K562 (cell line): ENCODE measurements at regions not wholly inside any gene's neighbourhood (a gene's known extent, or its start where the extent isn't known, plus 50 kb on each side); places are given as distances from the start of the nearest gene placed in this dataset.

ENCODE experiments used
- BRCA1 ChIP-seq, 2 experiments: fragments of 450-650 bp in 1 of 2; sonication (generic) in 1 of 2; formaldehyde crosslinking in 1 of 2; IDR thresholded peaks; 2 replicates each; pipeline versions ENCODE4 v1.5.0 to v1.6.1; 2017 to 2020; ENCODE audit warnings: mild to moderate bottlenecking in 1 of 2, missing genetic modification reagents in 1 of 2
- BRF1 ChIP-seq: IDR thresholded peaks from 3 replicates; pipeline ENCODE4 v1.6.1; 2011; ENCODE audit warnings: borderline replicate concordance, mild to moderate bottlenecking; ENCODE audit not compliant: insufficient read length; ENCODE audit errors: extremely low read depth
- E2F6 ChIP-seq, 2 experiments: IDR thresholded peaks; 2 replicates each; pipeline ENCODE4 v1.6.1; 2011; ENCODE audit warnings: borderline replicate concordance in 1 of 2, control low read depth in 1 of 2, low read depth in 1 of 2, low read length in 1 of 2, mild to moderate bottlenecking in 1 of 2, mixed read lengths in 1 of 2, moderate library complexity in 1 of 2; ENCODE audit not compliant: insufficient read depth in 1 of 2, insufficient read length in 1 of 2, poor library complexity in 1 of 2, severe bottlenecking in 1 of 2; ENCODE audit errors: extremely low read depth in 1 of 2
- KLF13 ChIP-seq: fragments of 450-650 bp; IDR thresholded peaks from 2 replicates; pipeline ENCODE4 v1.6.1; 2016; ENCODE audit warnings: missing genetic modification characterization, low read depth, mild to moderate bottlenecking, missing compliant biosample characterization, moderate library complexity, borderline replicate concordance
- NFE2L1 ChIP-seq: fragments of 450-650 bp; IDR thresholded peaks from 2 replicates; pipeline ENCODE4 v1.6.1; 2016; ENCODE audit warnings: missing genetic modification characterization, low read depth, mild to moderate bottlenecking, missing compliant biosample characterization, moderate library complexity, borderline replicate concordance
- NR2C1 ChIP-seq, 2 experiments: fragments of 450-650 bp; IDR thresholded peaks; 2 replicates each; pipeline ENCODE4 v1.6.1; 2017; ENCODE audit warnings: mild to moderate bottlenecking in 2 of 2, antibody characterized with exemption in 1 of 2, inconsistent platforms in 1 of 2, missing compliant biosample characterization in 1 of 2, missing genetic modification characterization in 1 of 2
- POLR2A ChIP-seq: fragments of 450-650 bp; conservative IDR thresholded peaks from 2 replicates; pipeline ENCODE4 v1.6.1; 2016
- RBBP5 ChIP-seq: fragments of 200-600 bp; sonication (generic); IDR thresholded peaks from 2 replicates; pipeline ENCODE4 v1.6.1; 2012; ENCODE audit warnings: borderline replicate concordance, mild to moderate bottlenecking, low read length, control low read depth, inconsistent platforms; ENCODE audit not compliant: insufficient read depth, poor library complexity, severe bottlenecking
- SMARCA4 ChIP-seq: fragments of 450-650 bp; IDR thresholded peaks from 2 replicates; pipeline ENCODE4 v1.6.1; 2016
- TARDBP ChIP-seq: fragments of 450-650 bp; IDR thresholded peaks from 2 replicates; pipeline ENCODE4 v1.6.1; 2016
- ZBTB33 ChIP-seq: sonication (generic); formaldehyde crosslinking; IDR thresholded peaks from 2 replicates; pipeline ENCODE4 v1.8.1; 2023; ENCODE audit warnings: mild to moderate bottlenecking, missing genetic modification reagents
- TF ChIP-seq, protein P1 (sequence below): fragments of 200-800 bp; sonication (Bioruptor generic); IDR thresholded peaks from 2 replicates; pipeline ENCODE4 v1.6.1; 2017; ENCODE audit warnings: missing genetic modification characterization, missing compliant biosample characterization

DNA sequence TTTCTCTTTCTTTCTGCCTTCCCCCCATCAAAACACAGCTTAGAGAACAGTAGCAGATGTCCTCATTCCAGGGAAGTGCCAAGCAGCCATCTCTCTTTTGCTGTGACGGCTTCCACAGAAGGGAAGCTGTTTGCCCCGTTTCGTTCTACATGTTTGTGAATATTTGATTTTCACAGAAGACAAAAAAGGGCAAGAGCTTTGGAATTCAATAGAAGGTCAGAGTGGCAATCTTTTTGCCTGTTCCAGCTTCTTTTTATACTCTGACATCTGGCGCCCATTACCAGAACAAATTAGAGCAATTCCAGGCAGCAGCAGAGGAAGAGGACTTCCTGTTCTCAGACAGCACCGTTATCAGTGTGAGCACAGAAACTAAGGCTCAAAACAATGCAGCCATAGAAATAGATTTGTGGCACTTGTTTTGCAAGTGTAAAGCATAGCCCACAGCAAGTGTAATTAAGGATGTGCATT, 79.0 kb upstream of the CDH19 start:
- TF ChIP-seq, protein P1, sequence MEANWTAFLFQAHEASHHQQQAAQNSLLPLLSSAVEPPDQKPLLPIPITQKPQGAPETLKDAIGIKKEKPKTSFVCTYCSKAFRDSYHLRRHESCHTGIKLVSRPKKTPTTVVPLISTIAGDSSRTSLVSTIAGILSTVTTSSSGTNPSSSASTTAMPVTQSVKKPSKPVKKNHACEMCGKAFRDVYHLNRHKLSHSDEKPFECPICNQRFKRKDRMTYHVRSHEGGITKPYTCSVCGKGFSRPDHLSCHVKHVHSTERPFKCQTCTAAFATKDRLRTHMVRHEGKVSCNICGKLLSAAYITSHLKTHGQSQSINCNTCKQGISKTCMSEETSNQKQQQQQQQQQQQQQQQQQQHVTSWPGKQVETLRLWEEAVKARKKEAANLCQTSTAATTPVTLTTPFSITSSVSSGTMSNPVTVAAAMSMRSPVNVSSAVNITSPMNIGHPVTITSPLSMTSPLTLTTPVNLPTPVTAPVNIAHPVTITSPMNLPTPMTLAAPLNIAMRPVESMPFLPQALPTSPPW: no peak
- TF ChIP-seq NR2C1 (IDR thresholded peaks at IDR 0.05) (no peak), NR2C1 (tag; IDR thresholded peaks at IDR 0.05) (no peak), POLR2A (no peak), RBBP5 (no peak), NFE2L1 (tag) (no peak), SMARCA4 (no peak), BRCA1 (IDR thresholded peaks at IDR 0.05) (no peak), BRCA1 (CRISPR knock-in tag; IDR thresholded peaks at IDR 0.05) (no peak), E2F6 (IDR thresholded peaks at IDR 0.05; ENCODE audit: borderline replicate concordance in 1 of 2, extremely low read depth in 1 of 2, insufficient read depth in 1 of 2, insufficient read length in 1 of 2, low read depth in 1 of 2, low read length in 1 of 2, poor library complexity in 1 of 2, severe bottlenecking in 1 of 2) (no peak), ZBTB33 (CRISPR knock-in tag) (no peak), TARDBP (no peak), BRF1 (no peak), KLF13 (no peak)
